ENCODE measurements at regions not wholly inside any gene's neighbourhood (a gene's known extent, or its start where the extent isn't known, plus 50 kb on each side); places are given as distances from the start of the nearest gene placed in this dataset.

DNA sequence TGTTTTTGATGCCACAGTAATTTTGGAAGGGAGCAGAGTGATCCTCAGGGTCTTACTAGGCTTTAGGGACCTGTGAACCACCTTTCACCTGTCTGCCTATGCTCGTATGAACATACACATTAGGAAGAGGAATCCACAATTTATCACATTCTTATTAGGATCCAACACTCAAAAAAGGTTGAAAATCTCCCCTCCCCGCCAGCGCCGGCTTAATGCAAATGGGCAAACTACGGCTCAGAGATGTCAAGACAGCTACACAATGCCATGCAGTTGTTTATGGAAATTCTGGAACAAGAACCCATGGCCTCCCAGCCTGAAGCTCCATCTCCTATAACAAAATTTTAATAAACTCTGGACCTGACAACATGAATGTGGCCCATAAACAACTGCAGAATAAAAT lies 375.9 kb upstream of the ACVR2A start:
- Mint-ChIP-seq H3K4me3 (no peak overlapping the region), H3K27me3 (ENCODE audit: low read depth) (no peaks in the 10 kb centered on the region), H3K9me3 (no peaks in the 10 kb centered on the region), H3K4me1 (ENCODE audit: low read depth) (no peaks in the 10 kb centered on the region), H3K36me3 (ENCODE audit: insufficient read depth) (no peaks in the 10 kb centered on the region)
- ATAC-seq (no peak), DNase-seq (no peak)

DNA sequence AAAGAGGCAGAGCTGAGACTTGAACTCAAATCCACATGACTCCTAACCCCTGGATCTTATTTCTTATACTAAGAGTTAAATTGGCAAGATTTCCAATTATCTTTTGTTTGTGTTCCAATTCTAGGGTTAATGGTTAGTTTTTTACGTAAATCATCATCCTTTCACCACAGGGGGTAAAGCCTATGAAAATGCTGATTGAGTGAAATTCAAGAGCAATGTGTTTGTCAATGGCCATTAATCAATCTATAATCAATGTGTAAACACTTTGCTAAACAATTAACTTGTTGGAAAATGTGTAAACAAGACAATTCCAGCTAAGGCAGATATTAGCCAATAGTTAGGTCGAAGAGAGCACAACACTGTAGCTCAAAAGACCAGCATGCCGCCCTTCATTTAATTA lies 376.5 kb upstream of the ACVR2A start:
- Mint-ChIP-seq H3K27me3 (ENCODE audit: low read depth) (no peaks in the 10 kb centered on the region), H3K4me3 (no peak overlapping the region), H3K9me3 (no peaks in the 10 kb centered on the region), H3K4me1 (ENCODE audit: low read depth) (no peaks in the 10 kb centered on the region), H3K36me3 (ENCODE audit: insufficient read depth) (no peaks in the 10 kb centered on the region)
- ATAC-seq (no peak), DNase-seq (no peak)

DNA sequence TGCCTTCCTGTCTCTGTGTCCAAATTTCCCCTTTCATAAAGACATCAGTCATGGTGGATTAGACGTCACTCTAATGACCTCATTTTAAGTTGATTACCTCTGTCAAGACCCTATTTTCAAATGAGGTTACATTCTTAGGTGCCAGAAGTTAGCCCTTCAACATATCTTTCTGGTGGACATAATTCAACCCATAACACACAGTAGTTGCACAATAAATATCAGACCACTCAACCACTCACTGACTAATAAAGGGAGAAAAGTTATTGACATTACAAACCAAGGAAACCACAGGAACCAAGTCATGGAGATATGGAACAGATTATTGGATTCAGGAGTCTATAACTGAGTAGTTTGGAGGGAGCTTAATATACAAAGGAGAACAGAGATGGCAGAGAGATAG lies 377.4 kb upstream of the ACVR2A start:
- Mint-ChIP-seq H3K36me3 (ENCODE audit: insufficient read depth) (no peaks in the 10 kb centered on the region), H3K4me3 (no peak overlapping the region), H3K27me3 (ENCODE audit: low read depth) (no peaks in the 10 kb centered on the region), H3K9me3 (no peaks in the 10 kb centered on the region), H3K4me1 (ENCODE audit: low read depth) (no peaks in the 10 kb centered on the region)
- ATAC-seq (no peak), DNase-seq (no peak)

DNA sequence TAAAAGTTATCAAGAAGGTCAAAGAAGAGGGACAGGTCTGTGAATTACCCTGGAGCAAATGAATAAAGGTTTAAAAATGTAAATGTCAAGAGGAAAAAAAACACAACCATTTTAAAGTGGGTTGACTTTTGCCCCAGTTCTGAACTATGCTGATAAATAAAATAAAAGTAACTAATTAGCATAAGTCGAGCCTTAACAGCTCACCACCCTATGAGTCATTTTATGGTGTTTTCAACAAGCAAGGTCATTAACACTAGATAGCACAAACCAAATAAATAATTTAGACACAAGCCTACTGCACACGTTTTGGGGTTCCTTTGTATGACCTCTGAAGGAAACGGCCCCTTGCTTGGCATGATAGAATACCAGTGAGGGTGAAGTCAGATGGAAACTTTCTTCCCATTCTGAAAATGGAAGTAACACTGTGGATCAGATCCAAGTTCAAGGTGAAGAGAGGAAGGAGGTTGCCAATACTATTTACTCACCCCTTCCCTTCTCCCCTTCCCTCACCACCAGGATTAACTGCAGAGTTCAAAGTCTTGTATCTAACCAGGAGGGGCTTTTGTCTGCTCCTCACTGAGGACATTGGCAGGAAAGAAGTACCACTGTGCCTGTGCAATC lies 380.0 kb upstream of the ACVR2A start:
- DNase-seq (no peak), ATAC-seq (no peak)
- Mint-ChIP-seq H3K9me3 (no peaks in the 10 kb centered on the region), H3K27me3 (ENCODE audit: low read depth) (no peaks in the 10 kb centered on the region), H3K36me3 (ENCODE audit: insufficient read depth) (no peaks in the 10 kb centered on the region), H3K4me1 (ENCODE audit: low read depth) (no peaks in the 10 kb centered on the region), H3K4me3 (no peak overlapping the region)

DNA sequence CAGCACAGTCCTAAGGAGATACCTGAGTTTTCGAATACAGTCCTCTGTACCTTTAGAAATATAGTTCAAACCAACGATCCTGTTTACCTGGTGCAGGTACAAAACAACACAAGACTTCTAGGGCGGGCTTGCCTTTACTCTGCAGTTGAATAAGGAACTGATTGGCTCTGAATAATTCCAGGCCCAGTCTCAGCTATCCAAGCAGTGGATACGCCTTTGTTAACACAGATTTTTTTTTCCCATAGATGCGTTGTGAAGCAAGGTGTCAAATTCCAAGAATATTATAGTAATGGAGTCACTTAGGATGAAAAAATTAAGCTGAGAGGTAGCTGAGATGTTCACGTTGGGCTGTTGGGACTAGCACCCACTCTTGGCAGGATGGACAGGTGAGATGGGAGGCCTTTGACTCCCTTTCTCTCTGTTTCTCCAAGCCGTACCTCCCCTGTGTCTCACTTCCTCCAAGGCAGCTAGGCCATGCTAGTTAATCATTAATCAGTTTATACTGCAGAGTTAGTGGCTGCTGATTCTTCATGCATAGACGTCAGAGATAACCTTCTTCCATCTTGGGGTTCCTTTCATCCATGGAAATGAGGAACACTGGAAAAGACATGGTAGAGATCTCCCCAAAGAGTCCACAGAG lies 380.8 kb upstream of the ACVR2A start:
- Mint-ChIP-seq H3K4me1 (ENCODE audit: low read depth) (no peaks in the 10 kb centered on the region), H3K9me3 (no peaks in the 10 kb centered on the region), H3K27me3 (ENCODE audit: low read depth) (no peaks in the 10 kb centered on the region), H3K4me3 (no peak overlapping the region), H3K36me3 (ENCODE audit: insufficient read depth) (no peaks in the 10 kb centered on the region)
- no peak for ATAC-seq
- DNase-seq, result no peak

DNA sequence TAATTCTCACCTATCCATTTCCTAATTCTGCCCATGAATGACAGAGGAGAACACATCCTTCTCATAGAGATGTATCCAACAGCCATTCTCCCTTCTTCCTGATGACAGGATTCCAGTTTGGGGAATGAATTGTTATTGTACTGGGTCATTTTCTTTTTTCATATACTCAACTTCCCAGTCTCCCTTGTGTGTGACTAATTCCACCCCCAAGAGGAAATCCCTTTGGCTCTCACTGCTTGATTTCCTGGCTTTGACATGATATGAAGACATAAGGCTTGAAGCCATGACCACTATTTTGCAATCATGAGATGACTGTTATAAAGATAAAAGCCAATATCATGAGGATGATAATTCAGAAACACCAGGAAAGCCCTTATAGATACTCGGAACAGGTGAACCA lies 384.7 kb upstream of the ACVR2A start:
- Mint-ChIP-seq H3K4me1 (ENCODE audit: low read depth) (no peaks in the 10 kb centered on the region), H3K36me3 (ENCODE audit: insufficient read depth) (no peaks in the 10 kb centered on the region), H3K27me3 (ENCODE audit: low read depth) (no peaks in the 10 kb centered on the region), H3K9me3 (no peaks in the 10 kb centered on the region), H3K4me3 (no peak overlapping the region)
- no peak for DNase-seq
- no peak for ATAC-seq

DNA sequence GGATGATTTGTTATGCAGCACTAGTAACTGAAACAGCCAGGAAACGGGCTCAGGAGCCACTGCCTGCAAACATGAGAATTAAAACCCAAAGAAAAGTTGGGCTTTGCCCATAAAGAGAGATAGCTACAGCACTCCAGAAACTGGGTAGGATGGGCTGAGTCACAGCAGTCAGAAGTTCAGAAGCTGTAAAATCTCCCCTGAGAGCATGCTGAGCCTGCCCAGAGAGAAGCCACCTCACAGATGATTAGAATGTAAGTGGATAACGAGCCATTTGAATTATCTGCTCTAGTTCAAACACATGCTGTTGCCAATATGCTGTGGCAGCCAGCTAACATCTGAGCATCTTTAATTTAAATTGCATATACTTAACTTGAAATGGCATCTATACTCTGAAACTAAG lies 388.1 kb upstream of the ACVR2A start:
- DNase-seq (no peak), ATAC-seq (peak in 1 of 2 donors; percentile 38)
- H3K4me1 Mint-ChIP-seq (ENCODE audit: low read depth), result peaks cover 3% of the 10 kb centered on the region
- H3K27me3 Mint-ChIP-seq (ENCODE audit: low read depth), result no peaks in the 10 kb centered on the region
- H3K4me3 Mint-ChIP-seq, result no peak overlapping the region
- no peaks in the 10 kb centered on the region for H3K9me3 Mint-ChIP-seq
- H3K36me3 Mint-ChIP-seq (ENCODE audit: insufficient read depth), result no peaks in the 10 kb centered on the region

DNA sequence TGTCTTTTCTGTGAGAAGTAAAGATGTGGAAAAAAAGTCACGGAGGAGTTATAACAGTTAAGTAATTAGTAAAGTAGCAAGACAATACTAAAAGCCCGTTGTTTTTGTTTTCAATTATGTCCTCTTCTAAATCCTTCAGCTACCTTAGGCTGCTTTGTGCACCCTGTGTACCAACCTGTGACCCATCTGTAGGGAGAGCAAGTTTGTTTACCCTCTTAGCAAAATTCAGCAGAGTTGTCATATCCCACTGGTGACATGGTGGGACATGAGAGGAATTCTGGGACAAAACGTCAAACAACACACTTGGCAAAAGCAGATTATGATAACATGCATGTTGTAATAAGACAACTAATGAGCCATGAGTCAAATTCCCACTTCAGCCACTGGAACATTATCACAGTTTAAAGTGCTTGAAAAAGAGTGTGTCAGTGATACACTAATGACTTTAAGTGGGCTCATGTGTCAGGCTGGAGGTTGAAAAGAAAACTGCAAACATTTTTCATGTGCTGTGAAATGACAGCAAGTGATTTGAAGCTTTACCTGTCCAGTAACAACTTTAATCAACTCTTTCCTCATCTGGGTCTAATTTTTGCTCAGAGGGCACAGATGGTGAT lies 392.8 kb upstream of the ACVR2A start:
- no peak for ATAC-seq
- no peaks in the 10 kb centered on the region for H3K9me3 Mint-ChIP-seq
- H3K36me3 Mint-ChIP-seq (ENCODE audit: insufficient read depth), result no peaks in the 10 kb centered on the region
- no peaks in the 10 kb centered on the region for H3K27me3 Mint-ChIP-seq (ENCODE audit: low read depth)
- no peak overlapping the region for H3K4me3 Mint-ChIP-seq
- H3K4me1 Mint-ChIP-seq (ENCODE audit: low read depth), result peaks cover 17% of the 10 kb centered on the region
- no peak for DNase-seq

DNA sequence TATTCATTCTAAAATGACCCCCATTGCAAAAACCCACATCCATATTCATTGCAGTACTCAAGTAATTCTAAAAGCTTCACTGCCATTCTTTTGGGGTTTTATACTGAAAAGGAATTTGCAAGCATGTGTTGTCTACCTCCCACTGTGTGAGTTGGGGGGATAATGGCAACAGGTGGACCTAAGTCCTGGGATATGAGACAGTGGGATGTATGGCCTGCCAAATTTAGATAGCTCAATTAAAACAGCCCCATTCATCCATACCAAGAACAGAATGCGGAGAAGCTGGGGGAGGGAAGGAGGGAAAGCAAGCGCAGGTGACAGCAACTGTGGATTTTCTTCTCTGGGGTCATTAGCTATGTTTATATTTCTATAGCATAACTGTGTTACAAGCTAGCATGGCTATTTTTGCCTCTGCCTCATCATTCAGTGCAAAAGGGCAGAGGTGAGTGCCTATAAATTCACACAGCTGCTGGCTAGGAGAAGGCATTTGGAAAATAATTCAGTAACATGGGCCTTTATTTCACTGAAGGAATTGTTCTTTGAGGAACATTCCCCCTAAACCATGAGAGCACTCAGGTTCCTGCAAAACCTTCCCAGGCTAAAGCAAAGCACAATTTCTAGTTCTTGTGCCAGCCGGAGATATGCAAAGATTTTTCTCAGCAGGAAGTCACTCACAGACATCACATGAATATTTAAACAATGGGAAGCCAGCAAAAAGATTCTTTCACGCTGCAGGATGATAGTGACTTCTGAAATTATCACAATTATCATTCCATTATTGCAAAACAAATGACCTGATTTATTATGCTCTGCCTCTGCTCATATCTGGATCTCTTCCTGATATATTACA lies 393.9 kb upstream of the ACVR2A start:
- Mint-ChIP-seq H3K27me3 (ENCODE audit: low read depth) (no peaks in the 10 kb centered on the region), H3K4me3 (no peak overlapping the region), H3K9me3 (no peaks in the 10 kb centered on the region), H3K36me3 (ENCODE audit: insufficient read depth) (no peaks in the 10 kb centered on the region), H3K4me1 (ENCODE audit: low read depth) (peaks cover 17% of the 10 kb centered on the region)
- ATAC-seq (no peak), DNase-seq (no peak)

DNA sequence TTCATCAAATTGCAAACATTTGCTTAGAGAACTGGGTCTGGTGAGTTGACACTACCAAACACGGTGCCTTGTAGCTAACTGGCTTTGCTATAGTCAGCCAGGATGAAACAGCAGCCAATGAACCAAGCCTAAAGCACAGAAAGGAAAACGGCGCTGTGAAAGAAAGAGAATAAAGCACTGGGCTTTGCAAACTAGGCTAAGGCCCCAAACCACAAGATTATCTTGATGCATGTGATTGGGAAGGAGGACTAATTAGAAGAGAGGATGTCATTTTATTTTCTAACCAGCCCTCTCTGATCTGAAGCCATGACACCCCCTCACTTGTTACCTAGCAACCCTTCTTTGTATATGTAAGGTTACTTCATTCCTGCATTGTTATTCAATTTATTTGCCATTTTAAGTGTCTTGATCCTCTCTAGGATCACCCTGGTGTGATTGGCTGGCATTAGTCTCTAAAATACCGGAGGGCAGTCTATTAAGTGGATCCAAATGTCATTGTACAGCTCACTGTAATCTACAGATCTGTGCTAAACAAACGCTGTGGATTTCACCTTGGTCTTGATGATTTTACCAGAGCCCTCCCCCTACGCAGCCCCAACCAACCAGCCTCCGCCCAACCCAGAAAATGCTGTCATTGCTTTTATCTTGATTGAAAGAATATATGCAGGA lies 395.4 kb upstream of the ACVR2A start:
- Mint-ChIP-seq H3K4me3 (no peak overlapping the region), H3K36me3 (ENCODE audit: insufficient read depth) (no peaks in the 10 kb centered on the region), H3K4me1 (ENCODE audit: low read depth) (peaks cover 17% of the 10 kb centered on the region), H3K9me3 (no peaks in the 10 kb centered on the region), H3K27me3 (ENCODE audit: low read depth) (no peaks in the 10 kb centered on the region)
- peak; percentile 58 to 76 for ATAC-seq
- peak; percentile 11 for DNase-seq

DNA sequence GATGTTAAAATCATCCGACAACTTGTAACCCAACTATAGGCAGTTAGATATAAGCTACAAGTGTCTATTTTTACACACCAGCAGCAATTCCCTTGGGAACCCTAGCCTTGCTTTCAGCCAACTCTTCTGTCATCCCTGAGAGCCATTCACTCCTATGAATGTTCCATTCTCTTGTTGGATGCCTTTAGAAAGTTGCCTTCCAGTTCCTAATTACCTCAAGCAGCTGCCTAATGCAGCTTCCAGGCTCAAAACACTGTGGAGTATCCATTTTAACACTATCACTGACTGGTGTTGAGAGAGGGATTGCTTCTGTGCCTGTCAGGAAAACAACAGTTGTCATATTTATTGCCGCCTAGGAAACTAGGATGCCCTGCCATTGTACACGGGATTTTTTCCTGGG lies 402.0 kb upstream of the ACVR2A start:
- no peak for ATAC-seq
- no peaks in the 10 kb centered on the region for H3K27me3 Mint-ChIP-seq (ENCODE audit: low read depth)
- DNase-seq, result no peak
- H3K9me3 Mint-ChIP-seq, result no peaks in the 10 kb centered on the region
- H3K4me3 Mint-ChIP-seq, result no peak overlapping the region
- H3K36me3 Mint-ChIP-seq (ENCODE audit: insufficient read depth), result no peaks in the 10 kb centered on the region
- no peaks in the 10 kb centered on the region for H3K4me1 Mint-ChIP-seq (ENCODE audit: low read depth)

DNA sequence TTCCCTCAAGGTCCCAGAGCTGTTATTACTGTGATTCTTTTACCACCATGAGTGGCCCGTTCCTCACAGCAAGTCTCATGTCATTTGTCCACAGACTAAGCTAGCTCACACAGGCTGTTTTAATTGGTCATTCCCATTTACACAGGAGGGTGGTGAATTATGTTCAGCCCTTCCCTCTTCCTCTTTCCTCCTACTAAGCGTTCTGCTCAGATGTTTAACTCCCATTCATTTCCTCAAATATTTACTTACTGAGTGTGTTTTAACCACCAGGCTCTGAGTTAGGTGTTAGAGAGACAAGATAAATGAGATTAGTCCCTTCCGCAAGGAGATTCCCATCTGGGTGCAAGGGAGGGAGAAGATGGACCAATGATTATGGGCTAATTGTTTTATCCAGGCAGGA lies 403.6 kb upstream of the ACVR2A start:
- ATAC-seq (no peak), DNase-seq (no peak)
- H3K4me1 Mint-ChIP-seq (ENCODE audit: low read depth), result no peaks in the 10 kb centered on the region
- no peak overlapping the region for H3K4me3 Mint-ChIP-seq
- no peaks in the 10 kb centered on the region for H3K27me3 Mint-ChIP-seq (ENCODE audit: low read depth)
- H3K9me3 Mint-ChIP-seq, result no peaks in the 10 kb centered on the region
- H3K36me3 Mint-ChIP-seq (ENCODE audit: insufficient read depth), result no peaks in the 10 kb centered on the region

DNA sequence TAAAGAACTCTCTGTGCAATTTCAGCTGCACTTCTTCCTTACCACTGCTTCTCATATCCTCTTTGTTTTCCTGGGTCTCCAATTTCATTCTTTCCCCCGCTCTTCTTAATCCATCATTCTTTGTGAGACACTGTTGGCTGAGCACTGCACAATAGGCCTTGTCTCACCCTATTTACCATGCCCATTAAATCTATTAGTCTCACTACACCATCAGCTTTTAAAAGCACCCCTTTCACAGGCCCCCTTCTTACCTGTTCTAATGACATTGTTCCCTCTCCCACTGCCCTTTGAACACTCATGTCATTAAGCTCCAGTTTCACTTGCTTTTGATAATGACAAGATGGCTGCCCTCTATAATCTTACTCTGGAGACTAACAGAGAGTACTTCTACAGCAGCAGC lies 404.1 kb upstream of the ACVR2A start:
- ATAC-seq (no peak), DNase-seq (no peak)
- Mint-ChIP-seq H3K4me3 (no peak overlapping the region), H3K36me3 (ENCODE audit: insufficient read depth) (no peaks in the 10 kb centered on the region), H3K9me3 (no peaks in the 10 kb centered on the region), H3K27me3 (ENCODE audit: low read depth) (no peaks in the 10 kb centered on the region), H3K4me1 (ENCODE audit: low read depth) (no peaks in the 10 kb centered on the region)

DNA sequence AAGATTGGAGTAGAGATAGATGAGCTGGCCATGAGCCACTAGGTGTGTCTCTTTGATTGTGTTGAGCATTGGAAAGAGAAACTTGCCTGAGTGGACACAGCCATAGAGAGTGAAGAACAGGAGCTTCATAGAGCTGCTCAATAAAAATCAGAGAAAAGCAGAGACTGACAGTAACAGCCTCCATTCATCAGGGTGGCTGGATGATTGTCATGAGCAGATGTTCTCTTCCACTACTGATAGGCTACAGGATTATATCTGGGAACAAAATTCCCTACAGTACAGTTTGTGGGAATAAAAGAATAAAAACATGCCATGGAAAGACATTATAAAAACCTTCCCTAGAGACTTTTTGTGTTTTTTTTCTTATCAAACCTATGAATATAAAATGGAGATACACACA lies 404.8 kb upstream of the ACVR2A start:
- Mint-ChIP-seq H3K27me3 (ENCODE audit: low read depth) (no peaks in the 10 kb centered on the region), H3K36me3 (ENCODE audit: insufficient read depth) (no peaks in the 10 kb centered on the region), H3K9me3 (no peaks in the 10 kb centered on the region), H3K4me1 (ENCODE audit: low read depth) (no peaks in the 10 kb centered on the region), H3K4me3 (no peak overlapping the region)
- no peak for DNase-seq
- no peak for ATAC-seq
